Ishikawa (cell line): ENCODE measurements at regions not wholly inside any gene's neighbourhood (a gene's known extent, or its start where the extent isn't known, plus 50 kb on each side); places are given as distances from the start of the nearest gene placed in this dataset.

Experiments
- CEBPB ChIP-seq: IDR thresholded peaks from 2 replicates; pipeline ENCODE4 v1.6.1; 2012
- CREB1 ChIP-seq: IDR thresholded peaks from 2 replicates; pipeline ENCODE4 v1.6.1; 2012; ENCODE audit warnings: low read depth
- EGR1 ChIP-seq: IDR thresholded peaks from 2 replicates; pipeline ENCODE4 v1.6.1; 2012
- EP300 ChIP-seq: IDR thresholded peaks from 2 replicates; pipeline ENCODE4 v1.6.1; 2012; ENCODE audit warnings: borderline replicate concordance
- FOXM1 ChIP-seq: IDR thresholded peaks from 2 replicates; pipeline ENCODE4 v1.6.1; 2012; ENCODE audit warnings: low read depth, borderline replicate concordance
- MAX ChIP-seq: IDR thresholded peaks from 2 replicates; pipeline ENCODE4 v1.6.1; 2012
- NFIC ChIP-seq: IDR thresholded peaks from 2 replicates; pipeline ENCODE4 v1.6.1; 2012
- RAD21 ChIP-seq: IDR thresholded peaks from 2 replicates; pipeline ENCODE4 v1.6.1; 2012; ENCODE audit warnings: low read depth
- REST ChIP-seq: IDR thresholded peaks from 2 replicates; pipeline ENCODE4 v1.6.1; 2012; ENCODE audit warnings: low read depth, mild to moderate bottlenecking
- TAF1 ChIP-seq: IDR thresholded peaks from 2 replicates; pipeline ENCODE4 v1.6.1; 2012; ENCODE audit warnings: low read depth, mild to moderate bottlenecking
- TCF12 ChIP-seq: IDR thresholded peaks from 2 replicates; pipeline ENCODE4 v1.6.1; 2012; ENCODE audit warnings: low read depth
- TEAD4 ChIP-seq: IDR thresholded peaks from 2 replicates; pipeline ENCODE4 v1.6.1; 2012
- USF1 ChIP-seq: IDR thresholded peaks from 2 replicates; pipeline ENCODE4 v1.6.1; 2012
- YY1 ChIP-seq: IDR thresholded peaks from 2 replicates; pipeline ENCODE4 v1.6.1; 2012; ENCODE audit warnings: low read depth
- ZBTB7A ChIP-seq: IDR thresholded peaks from 2 replicates; pipeline ENCODE4 v1.6.1; 2012; ENCODE audit warnings: low read depth

GRCh38 chr5:3251784-3252183 is 343.8 kb upstream of the IRX1 start:
- no peak for TF ChIP-seq USF1
- TF ChIP-seq RAD21 = no peak
- no peak for TF ChIP-seq NFIC

GRCh38 chr5:3249401-3249800 is 346.2 kb upstream of the IRX1 start:
- TF ChIP-seq EGR1 (no peak), CEBPB (no peak), TEAD4 (no peak), NFIC (no peak), RAD21 (no peak), REST (no peak), EP300 (no peak), TAF1 (no peak), CREB1 (no peak), YY1 (no peak), TCF12 (no peak), ZBTB7A (no peak), FOXM1 (no peak)

GRCh38 chr5:3237276-3237868 is 358.3 kb upstream of the IRX1 start:
- TF ChIP-seq REST (no peak), MAX (no peak), EP300 (no peak), USF1 (no peak), RAD21 (no peak), TAF1 (no peak), CREB1 (no peak), TCF12 (no peak), NFIC (no peak), YY1 (no peak), EGR1 (no peak), FOXM1 (no peak), CEBPB (no peak)

GRCh38 chr5:3234566-3234965 is 361.1 kb upstream of the IRX1 start:
- no peak for TF ChIP-seq EP300
- TF ChIP-seq RAD21 = no peak
- TF ChIP-seq EGR1 = no peak
- no peak for TF ChIP-seq TAF1
- no peak for TF ChIP-seq TCF12
- no peak for TF ChIP-seq NFIC
- TF ChIP-seq REST = no peak

- TF ChIP-seq RAD21 (no peak), YY1 (no peak), TCF12 (no peak), MAX (no peak), TAF1 (no peak), EGR1 (no peak), FOXM1 (no peak), NFIC (no peak), USF1 (no peak), CEBPB (no peak), REST (no peak), CREB1 (no peak), ZBTB7A (no peak), EP300 (no peak), TEAD4 (no peak)
These were observed 364.7 kb upstream of the IRX1 start for GRCh38 chr5:3230941-3231340.
